ENCODE measurements at regions not wholly inside any gene's neighbourhood (a gene's known extent, or its start where the extent isn't known, plus 50 kb on each side); places are given as distances from the start of the nearest gene placed in this dataset.

GRCh38 chr2:12452185-12452584 lies 264.6 kb upstream of the TRIB2 start:
- Histone ChIP-seq H3K4me1 (ENCODE audit: insufficient read depth, insufficient read length) (no peaks in the 10 kb centered on the region), H3K4me3 (ENCODE audit: insufficient read length, low read depth) (no peak overlapping the region), H3K9ac (ENCODE audit: insufficient read length, low read depth) (no peak overlapping the region), H3K36me3 (ENCODE audit: insufficient read depth, insufficient read length, low read length) (no peaks in the 10 kb centered on the region), H3K9me3 (ENCODE audit: insufficient read depth, low read length) (no peaks in the 10 kb centered on the region), H3K27me3 (ENCODE audit: insufficient read depth, insufficient read length) (no peaks in the 10 kb centered on the region)
- TF ChIP-seq SUZ12 (IDR thresholded peaks at IDR 0.05; ENCODE audit: extremely low read depth, insufficient read depth, insufficient read length) (no peak), YY1 (IDR thresholded peaks at IDR 0.05; ENCODE audit: insufficient read depth, insufficient read length) (no peak), ZNF274 (IDR thresholded peaks at IDR 0.05; ENCODE audit: low read depth, low read length) (no peak)
- no peak for DNase-seq (ENCODE audit: low read depth, low spot score)

DNA sequence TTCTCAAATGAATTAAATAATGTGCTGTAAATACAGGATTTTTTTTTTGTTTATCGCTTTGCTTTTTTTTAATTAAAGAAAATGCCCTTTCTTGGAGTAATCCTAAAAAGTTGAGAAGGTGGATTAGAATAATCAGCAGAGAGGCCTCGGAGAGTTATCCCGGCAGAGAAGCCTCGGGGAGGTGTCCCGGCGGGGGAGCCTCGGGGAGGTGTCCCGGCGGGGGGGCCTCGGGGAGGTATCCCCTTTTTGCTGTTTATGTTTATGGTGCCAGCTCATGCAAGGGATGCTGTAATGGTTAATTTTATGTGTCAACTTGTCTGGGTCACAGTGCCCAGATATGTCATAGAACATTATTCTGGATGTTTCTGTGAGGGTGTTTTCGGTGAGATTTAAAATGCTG lies 263.0 kb upstream of the TRIB2 start:
- no peaks in the 10 kb centered on the region for H3K4me1 ChIP-seq (ENCODE audit: insufficient read depth, insufficient read length)
- no peaks in the 10 kb centered on the region for H3K36me3 ChIP-seq (ENCODE audit: insufficient read depth, insufficient read length, low read length)
- no peaks in the 10 kb centered on the region for H3K27me3 ChIP-seq (ENCODE audit: insufficient read depth, insufficient read length)
- no peak overlapping the region for H3K4me3 ChIP-seq (ENCODE audit: insufficient read length, low read depth)
- TF ChIP-seq SUZ12 (IDR thresholded peaks at IDR 0.05; ENCODE audit: extremely low read depth, insufficient read depth, insufficient read length), result no peak
- TF ChIP-seq YY1 (IDR thresholded peaks at IDR 0.05; ENCODE audit: insufficient read depth, insufficient read length), result no peak
- TF ChIP-seq ZNF274 (IDR thresholded peaks at IDR 0.05; ENCODE audit: low read depth, low read length), result no peak
- no peaks in the 10 kb centered on the region for H3K9me3 ChIP-seq (ENCODE audit: insufficient read depth, low read length)
- H3K9ac ChIP-seq (ENCODE audit: insufficient read length, low read depth), result no peak overlapping the region
- DNase-seq (ENCODE audit: low read depth, low spot score), result no peak

- TF ChIP-seq ZNF274 (IDR thresholded peaks at IDR 0.05; ENCODE audit: low read depth, low read length) (no peak), YY1 (IDR thresholded peaks at IDR 0.05; ENCODE audit: insufficient read depth, insufficient read length) (no peak), SUZ12 (IDR thresholded peaks at IDR 0.05; ENCODE audit: extremely low read depth, insufficient read depth, insufficient read length) (no peak)
- Histone ChIP-seq H3K4me3 (ENCODE audit: insufficient read length, low read depth) (no peak overlapping the region), H3K9ac (ENCODE audit: insufficient read length, low read depth) (no peak overlapping the region), H3K4me1 (ENCODE audit: insufficient read depth, insufficient read length) (no peaks in the 10 kb centered on the region), H3K27me3 (ENCODE audit: insufficient read depth, insufficient read length) (no peaks in the 10 kb centered on the region), H3K9me3 (ENCODE audit: insufficient read depth, low read length) (no peaks in the 10 kb centered on the region), H3K36me3 (ENCODE audit: insufficient read depth, insufficient read length, low read length) (no peaks in the 10 kb centered on the region)
- no peak for DNase-seq (ENCODE audit: low read depth, low spot score)
These were observed 261.1 kb upstream of the TRIB2 start for GRCh38 chr2:12455661-12456060.

GRCh38 chr2:12456293-12457106 lies 260.2 kb upstream of the TRIB2 start:
- no peak for TF ChIP-seq YY1 (IDR thresholded peaks at IDR 0.05; ENCODE audit: insufficient read depth, insufficient read length)
- DNase-seq (ENCODE audit: low read depth, low spot score), result no peak
- H3K4me3 ChIP-seq (ENCODE audit: insufficient read length, low read depth), result no peak overlapping the region
- H3K9ac ChIP-seq (ENCODE audit: insufficient read length, low read depth), result no peak overlapping the region
- no peaks in the 10 kb centered on the region for H3K27me3 ChIP-seq (ENCODE audit: insufficient read depth, insufficient read length)
- H3K36me3 ChIP-seq (ENCODE audit: insufficient read depth, insufficient read length, low read length), result no peaks in the 10 kb centered on the region
- no peaks in the 10 kb centered on the region for H3K9me3 ChIP-seq (ENCODE audit: insufficient read depth, low read length)
- H3K4me1 ChIP-seq (ENCODE audit: insufficient read depth, insufficient read length), result no peaks in the 10 kb centered on the region

DNA sequence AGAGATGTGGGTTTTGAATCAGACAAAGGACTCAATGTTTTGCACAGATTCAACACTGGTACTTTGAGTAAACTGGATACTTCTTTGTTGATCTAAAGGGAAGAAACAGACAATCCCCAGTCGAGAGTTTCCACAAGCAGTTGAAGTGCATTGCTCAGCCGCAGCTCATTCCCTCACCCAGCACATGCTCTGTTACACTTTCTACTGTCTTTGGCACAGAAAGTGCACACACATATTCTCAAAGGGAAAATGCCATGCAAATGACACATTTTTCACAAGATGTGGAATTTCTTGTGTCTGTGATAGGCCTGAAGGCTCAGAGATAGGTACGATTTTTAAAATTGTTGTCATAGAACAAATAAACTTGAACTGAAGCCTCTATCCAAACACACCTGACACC lies 258.9 kb upstream of the TRIB2 start:
- Histone ChIP-seq H3K27me3 (ENCODE audit: insufficient read depth, insufficient read length) (no peaks in the 10 kb centered on the region), H3K4me1 (ENCODE audit: insufficient read depth, insufficient read length) (no peaks in the 10 kb centered on the region), H3K4me3 (ENCODE audit: insufficient read length, low read depth) (no peak overlapping the region), H3K9ac (ENCODE audit: insufficient read length, low read depth) (no peak overlapping the region), H3K9me3 (ENCODE audit: insufficient read depth, low read length) (no peaks in the 10 kb centered on the region), H3K36me3 (ENCODE audit: insufficient read depth, insufficient read length, low read length) (no peaks in the 10 kb centered on the region)
- no peak for TF ChIP-seq YY1 (IDR thresholded peaks at IDR 0.05; ENCODE audit: insufficient read depth, insufficient read length)
- no peak for TF ChIP-seq ZNF274 (IDR thresholded peaks at IDR 0.05; ENCODE audit: low read depth, low read length)
- TF ChIP-seq SUZ12 (IDR thresholded peaks at IDR 0.05; ENCODE audit: extremely low read depth, insufficient read depth, insufficient read length), result no peak
- no peak for DNase-seq (ENCODE audit: low read depth, low spot score)

DNA sequence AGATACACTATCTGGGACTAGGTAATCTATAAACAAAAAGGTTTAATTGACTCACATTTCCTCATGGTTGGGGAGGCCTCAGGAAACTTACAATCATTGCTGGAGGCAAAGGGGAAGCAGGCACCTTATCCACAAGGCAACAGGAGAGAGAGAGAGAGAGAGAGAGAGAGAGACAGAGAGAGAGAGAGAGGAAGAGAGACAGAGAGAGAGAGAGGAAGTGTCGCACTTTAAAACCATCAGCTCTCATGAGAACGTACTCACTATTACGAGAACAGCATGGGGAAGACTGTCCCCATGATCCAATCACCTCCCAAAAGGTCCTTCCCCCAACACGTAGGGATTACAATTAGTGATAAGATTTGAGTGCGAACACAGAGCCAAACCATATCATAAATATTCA lies 253.5 kb upstream of the TRIB2 start:
- no peaks in the 10 kb centered on the region for H3K36me3 ChIP-seq (ENCODE audit: insufficient read depth, insufficient read length, low read length)
- H3K9ac ChIP-seq (ENCODE audit: insufficient read length, low read depth), result no peak overlapping the region
- no peak overlapping the region for H3K4me3 ChIP-seq (ENCODE audit: insufficient read length, low read depth)
- H3K9me3 ChIP-seq (ENCODE audit: insufficient read depth, low read length), result no peaks in the 10 kb centered on the region
- no peaks in the 10 kb centered on the region for H3K4me1 ChIP-seq (ENCODE audit: insufficient read depth, insufficient read length)
- no peaks in the 10 kb centered on the region for H3K27me3 ChIP-seq (ENCODE audit: insufficient read depth, insufficient read length)
- DNase-seq (ENCODE audit: low read depth, low spot score), result no peak
- TF ChIP-seq SUZ12 (IDR thresholded peaks at IDR 0.05; ENCODE audit: extremely low read depth, insufficient read depth, insufficient read length), result no peak
- TF ChIP-seq YY1 (IDR thresholded peaks at IDR 0.05; ENCODE audit: insufficient read depth, insufficient read length), result no peak
- TF ChIP-seq ZNF274 (IDR thresholded peaks at IDR 0.05; ENCODE audit: low read depth, low read length), result no peak

GRCh38 chr2:12465631-12466135 lies 251.1 kb upstream of the TRIB2 start:
- Histone ChIP-seq H3K4me1 (ENCODE audit: insufficient read depth, insufficient read length) (no peaks in the 10 kb centered on the region), H3K36me3 (ENCODE audit: insufficient read depth, insufficient read length, low read length) (no peaks in the 10 kb centered on the region), H3K27me3 (ENCODE audit: insufficient read depth, insufficient read length) (no peaks in the 10 kb centered on the region), H3K9me3 (ENCODE audit: insufficient read depth, low read length) (no peaks in the 10 kb centered on the region), H3K9ac (ENCODE audit: insufficient read length, low read depth) (no peak overlapping the region), H3K4me3 (ENCODE audit: insufficient read length, low read depth) (no peak overlapping the region)
- no peak for DNase-seq (ENCODE audit: low read depth, low spot score)
- TF ChIP-seq YY1 (IDR thresholded peaks at IDR 0.05; ENCODE audit: insufficient read depth, insufficient read length) (no peak), ZNF274 (IDR thresholded peaks at IDR 0.05; ENCODE audit: low read depth, low read length) (no peak), SUZ12 (IDR thresholded peaks at IDR 0.05; ENCODE audit: extremely low read depth, insufficient read depth, insufficient read length) (no peak)
